ENCODE measurements at regions not wholly inside any gene's neighbourhood (a gene's known extent, or its start where the extent isn't known, plus 50 kb on each side); places are given as distances from the start of the nearest gene placed in this dataset.

DNA sequence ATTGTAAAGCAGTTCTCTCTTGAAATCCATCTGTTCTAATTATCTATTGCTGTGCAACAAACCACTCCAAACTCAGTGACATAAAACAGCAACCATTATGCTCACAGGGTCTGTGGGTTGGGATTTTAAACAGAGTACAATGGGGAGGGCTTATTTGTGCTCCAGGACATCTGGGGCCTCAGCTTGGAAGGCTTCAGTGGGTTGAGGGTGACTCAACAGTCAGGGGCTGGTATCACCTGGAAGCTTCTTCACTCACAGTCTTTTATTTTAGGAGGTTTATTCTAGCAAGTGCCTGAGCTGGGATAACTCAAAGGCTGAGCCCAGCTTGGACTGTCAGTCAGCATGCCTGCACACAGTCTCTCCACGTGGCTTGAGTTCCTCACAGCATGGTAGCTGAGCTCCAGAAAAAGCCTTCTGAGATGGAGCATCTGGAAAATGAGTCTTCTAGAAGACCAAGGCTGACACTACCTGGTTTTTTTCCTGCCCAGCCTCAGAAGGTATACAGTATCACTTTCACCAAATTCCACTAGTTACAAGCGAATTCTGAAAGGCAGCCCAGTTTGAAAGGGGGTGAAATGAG lies 234.6 kb upstream of the ID4 start:
- intact Hi-C loops (cut with micrococcal nuclease) (no loop called here), dilution Hi-C loops (cut with MboI; ENCODE audit: extremely low pct_ligation_motif_present, low sequenced_read_pairs) (no loop called here)
- BruUV-seq (replicated peaks) = no TSS peak
- H3K9me3 ChIP-seq (replicated peaks; ENCODE audit: control insufficient read depth, insufficient read depth, low read length) = no peaks in the 10 kb centered on the region
- H3K9me1 ChIP-seq (replicated peaks; ENCODE audit: control insufficient read depth, extremely low read depth, insufficient read depth, low read length) = no peaks in the 10 kb centered on the region
- ChIA-PET CTCF (no interaction called here), POLR2A (no interaction called here)
- no peaks in the 10 kb centered on the region for H4K20me1 ChIP-seq (replicated peaks; ENCODE audit: control insufficient read depth, extremely low read depth, insufficient read depth, low read length)
- H3K9ac ChIP-seq (replicated peaks; ENCODE audit: extremely low read depth, insufficient read depth, low read length) = no peak overlapping the region
- no peak for FAIRE-seq
- H3K79me2 ChIP-seq (ENCODE audit: control insufficient read depth, insufficient read depth, low read length) = no peaks in the 10 kb centered on the region
- no peak for DNase-seq (ENCODE audit: low read depth, low spot score)
- TF ChIP-seq JUN (IDR thresholded peaks at IDR 0.05; ENCODE audit: borderline replicate concordance, insufficient read depth, insufficient read length, low read depth) = no peak
- H3K4me1 ChIP-seq (ENCODE audit: control insufficient read depth, extremely low read depth, insufficient read depth, low read length) = no peaks in the 10 kb centered on the region
- no peak overlapping the region for H3K4me3 ChIP-seq (replicated peaks in 1 of 3; ENCODE audit: insufficient read depth in 1 of 3, low read depth in 1 of 3, low read length in 3 of 3)
- H3K27me3 ChIP-seq (ENCODE audit: control insufficient read depth in 2 of 2, insufficient read depth in 2 of 2, low read length in 2 of 2) = no peaks in the 10 kb centered on the region
- H3K4me2 ChIP-seq (ENCODE audit: insufficient read depth, low read length) = no peak overlapping the region
- no peaks in the 10 kb centered on the region for H3K36me3 ChIP-seq (ENCODE audit: control insufficient read depth in 2 of 2, extremely low read depth in 1 of 2, insufficient read depth in 2 of 2, low read length in 2 of 2)
- H2AFZ ChIP-seq (ENCODE audit: low read depth, low read length) = no peak overlapping the region
- no peak overlapping the region for H3K27ac ChIP-seq (ENCODE audit: insufficient read depth, low read depth, low read length)

DNA sequence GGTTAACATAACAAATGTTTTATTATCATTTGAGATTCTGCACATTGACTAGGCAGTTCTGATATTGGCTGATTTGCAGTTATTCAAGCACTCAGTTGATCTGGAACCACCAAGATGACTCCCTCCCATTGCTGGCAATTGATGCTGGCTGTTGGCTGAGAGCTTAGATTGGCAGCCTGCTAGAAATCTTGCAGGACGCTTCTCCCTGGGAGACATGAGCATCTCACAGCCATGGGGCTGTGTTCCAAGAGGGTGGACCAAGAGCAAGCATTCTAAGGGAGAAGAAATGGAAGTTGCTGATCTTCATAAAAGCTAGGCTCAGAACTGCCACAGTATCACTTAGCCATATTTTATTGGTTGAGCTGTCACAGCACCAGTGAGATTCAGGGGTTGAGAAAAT lies 233.4 kb upstream of the ID4 start:
- H3K4me3 ChIP-seq (replicated peaks in 1 of 3; ENCODE audit: insufficient read depth in 1 of 3, low read depth in 1 of 3, low read length in 3 of 3) = no peak overlapping the region
- no TSS peak for BruUV-seq (replicated peaks)
- ChIA-PET POLR2A (no interaction called here), CTCF (no interaction called here)
- intact Hi-C loops (cut with micrococcal nuclease) (no loop called here), dilution Hi-C loops (cut with MboI; ENCODE audit: extremely low pct_ligation_motif_present, low sequenced_read_pairs) (no loop called here)
- no peaks in the 10 kb centered on the region for H3K79me2 ChIP-seq (ENCODE audit: control insufficient read depth, insufficient read depth, low read length)
- no peaks in the 10 kb centered on the region for H3K9me3 ChIP-seq (replicated peaks; ENCODE audit: control insufficient read depth, insufficient read depth, low read length)
- H3K27ac ChIP-seq (ENCODE audit: insufficient read depth, low read depth, low read length) = no peak overlapping the region
- no peak overlapping the region for H2AFZ ChIP-seq (ENCODE audit: low read depth, low read length)
- H3K4me2 ChIP-seq (ENCODE audit: insufficient read depth, low read length) = no peak overlapping the region
- H3K4me1 ChIP-seq (ENCODE audit: control insufficient read depth, extremely low read depth, insufficient read depth, low read length) = no peaks in the 10 kb centered on the region
- FAIRE-seq (no peak), DNase-seq (ENCODE audit: low read depth, low spot score) (no peak)
- H4K20me1 ChIP-seq (replicated peaks; ENCODE audit: control insufficient read depth, extremely low read depth, insufficient read depth, low read length) = no peaks in the 10 kb centered on the region
- no peaks in the 10 kb centered on the region for H3K27me3 ChIP-seq (ENCODE audit: control insufficient read depth in 2 of 2, insufficient read depth in 2 of 2, low read length in 2 of 2)
- no peaks in the 10 kb centered on the region for H3K9me1 ChIP-seq (replicated peaks; ENCODE audit: control insufficient read depth, extremely low read depth, insufficient read depth, low read length)
- TF ChIP-seq POLR2AphosphoS5 (IDR thresholded peaks at IDR 0.05; ENCODE audit: insufficient read depth, low read depth, low read length) (no peak), JUN (IDR thresholded peaks at IDR 0.05; ENCODE audit: borderline replicate concordance, insufficient read depth, insufficient read length, low read depth) (no peak), POLR2A (IDR thresholded peaks at IDR 0.05; ENCODE audit: low read depth, low read length) (no peak), FOS (IDR thresholded peaks at IDR 0.05; ENCODE audit: borderline replicate concordance, insufficient read depth, low read length) (no peak), EZH2 (IDR thresholded peaks at IDR 0.05; ENCODE audit: borderline replicate concordance, low read depth, low read length, severe bottlenecking) (no peak), MYC (IDR thresholded peaks at IDR 0.05; ENCODE audit: low read depth, low read length) (no peak), GATA2 (IDR thresholded peaks at IDR 0.05; ENCODE audit: insufficient read depth, insufficient read length, low read depth, low read length) (no peak)
- TF ChIP-seq, protein P1, sequence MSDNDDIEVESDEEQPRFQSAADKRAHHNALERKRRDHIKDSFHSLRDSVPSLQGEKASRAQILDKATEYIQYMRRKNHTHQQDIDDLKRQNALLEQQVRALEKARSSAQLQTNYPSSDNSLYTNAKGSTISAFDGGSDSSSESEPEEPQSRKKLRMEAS (IDR thresholded peaks at IDR 0.05; ENCODE audit: insufficient read depth, insufficient read length) = no peak
- TF ChIP-seq, protein P2, sequence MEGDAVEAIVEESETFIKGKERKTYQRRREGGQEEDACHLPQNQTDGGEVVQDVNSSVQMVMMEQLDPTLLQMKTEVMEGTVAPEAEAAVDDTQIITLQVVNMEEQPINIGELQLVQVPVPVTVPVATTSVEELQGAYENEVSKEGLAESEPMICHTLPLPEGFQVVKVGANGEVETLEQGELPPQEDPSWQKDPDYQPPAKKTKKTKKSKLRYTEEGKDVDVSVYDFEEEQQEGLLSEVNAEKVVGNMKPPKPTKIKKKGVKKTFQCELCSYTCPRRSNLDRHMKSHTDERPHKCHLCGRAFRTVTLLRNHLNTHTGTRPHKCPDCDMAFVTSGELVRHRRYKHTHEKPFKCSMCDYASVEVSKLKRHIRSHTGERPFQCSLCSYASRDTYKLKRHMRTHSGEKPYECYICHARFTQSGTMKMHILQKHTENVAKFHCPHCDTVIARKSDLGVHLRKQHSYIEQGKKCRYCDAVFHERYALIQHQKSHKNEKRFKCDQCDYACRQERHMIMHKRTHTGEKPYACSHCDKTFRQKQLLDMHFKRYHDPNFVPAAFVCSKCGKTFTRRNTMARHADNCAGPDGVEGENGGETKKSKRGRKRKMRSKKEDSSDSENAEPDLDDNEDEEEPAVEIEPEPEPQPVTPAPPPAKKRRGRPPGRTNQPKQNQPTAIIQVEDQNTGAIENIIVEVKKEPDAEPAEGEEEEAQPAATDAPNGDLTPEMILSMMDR (IDR thresholded peaks at IDR 0.05; ENCODE audit: extremely low read depth in 1 of 2, insufficient read depth in 1 of 2, low read depth in 1 of 2, low read length in 2 of 2) = no peak
- H3K9ac ChIP-seq (replicated peaks; ENCODE audit: extremely low read depth, insufficient read depth, low read length) = no peak overlapping the region
- H3K36me3 ChIP-seq (ENCODE audit: control insufficient read depth in 2 of 2, extremely low read depth in 1 of 2, insufficient read depth in 2 of 2, low read length in 2 of 2) = no peaks in the 10 kb centered on the region

Data from endothelial cell of umbilical vein (primary cell).